ENCODE measurements at regions not wholly inside any gene's neighbourhood (a gene's known extent, or its start where the extent isn't known, plus 50 kb on each side); places are given as distances from the start of the nearest gene placed in this dataset.

DNA sequence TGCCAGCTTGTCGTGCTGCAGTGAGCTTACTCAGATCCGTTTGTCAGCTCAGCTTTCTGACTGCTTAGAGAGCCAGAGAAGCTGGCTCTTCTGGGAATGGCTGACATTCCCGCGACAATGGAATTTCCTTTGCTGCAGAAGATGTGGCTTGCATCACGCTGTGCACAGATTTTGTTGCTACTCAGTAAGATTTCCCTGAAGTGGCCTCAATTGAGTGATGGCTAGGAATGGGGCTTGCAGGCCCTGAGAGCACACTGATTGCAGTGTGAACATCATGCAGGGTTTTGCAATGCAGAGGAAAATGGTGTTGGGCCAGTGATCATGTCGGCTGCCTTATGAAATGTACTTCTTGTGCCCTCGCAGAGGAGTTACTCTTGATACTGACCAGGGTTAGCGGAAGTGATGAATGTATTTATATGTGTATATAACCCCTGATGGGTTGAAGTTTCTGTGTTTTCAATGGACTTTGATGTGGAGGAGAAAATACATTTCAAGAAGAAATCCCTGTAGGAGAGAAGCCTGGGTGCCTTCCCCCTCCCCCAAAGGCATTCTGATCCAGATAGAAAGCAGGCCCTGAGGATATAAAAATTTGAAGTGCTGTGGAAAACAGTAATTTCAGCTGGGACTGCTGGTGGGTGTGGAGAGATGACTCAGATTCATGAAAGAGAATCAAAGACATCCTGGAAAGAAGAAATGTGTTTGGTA is 102.5 kb upstream of the PDZRN3 start:
- no peak for DNase-seq

DNA sequence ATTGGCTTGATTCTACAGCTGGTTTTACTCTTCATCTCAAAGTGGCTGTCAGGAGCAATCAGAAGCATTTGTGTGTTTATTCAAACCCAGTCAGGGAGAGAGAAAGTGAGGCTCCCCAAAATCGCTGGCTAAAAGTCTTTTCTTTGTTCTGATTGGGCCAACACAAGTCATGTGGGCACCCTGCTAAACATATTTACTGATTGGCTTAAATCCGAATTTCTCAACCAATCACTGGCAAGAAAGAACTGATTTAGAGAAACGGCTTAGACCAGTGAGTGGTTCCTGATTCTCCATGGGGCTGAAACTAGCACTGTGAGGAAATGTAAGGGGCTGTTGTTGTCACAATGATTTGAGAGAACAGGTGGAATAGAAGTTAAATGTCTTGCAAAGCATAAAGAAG is 98.9 kb upstream of the PDZRN3 start:
- DNase-seq = no peak

DNA sequence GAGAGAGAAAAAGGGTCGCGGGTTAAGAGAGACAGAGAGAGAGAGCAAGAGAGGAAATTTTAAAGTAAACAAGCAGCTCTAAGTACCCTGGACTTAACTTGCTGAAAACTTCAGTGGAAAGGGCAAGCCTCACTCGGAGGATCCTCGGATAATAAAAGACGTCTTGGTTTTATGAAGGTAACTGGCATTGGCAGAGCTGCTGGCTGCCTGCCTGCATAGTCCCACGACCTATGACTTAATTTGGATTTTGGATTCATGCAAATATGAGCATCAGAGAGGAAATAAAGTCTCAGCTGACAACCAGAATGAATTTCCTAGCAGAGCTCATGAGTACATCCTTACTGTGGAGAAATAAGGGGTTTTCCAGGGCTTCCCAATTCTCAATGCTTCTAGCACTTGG is 95.1 kb upstream of the PDZRN3 start:
- DNase-seq = no peak

DNA sequence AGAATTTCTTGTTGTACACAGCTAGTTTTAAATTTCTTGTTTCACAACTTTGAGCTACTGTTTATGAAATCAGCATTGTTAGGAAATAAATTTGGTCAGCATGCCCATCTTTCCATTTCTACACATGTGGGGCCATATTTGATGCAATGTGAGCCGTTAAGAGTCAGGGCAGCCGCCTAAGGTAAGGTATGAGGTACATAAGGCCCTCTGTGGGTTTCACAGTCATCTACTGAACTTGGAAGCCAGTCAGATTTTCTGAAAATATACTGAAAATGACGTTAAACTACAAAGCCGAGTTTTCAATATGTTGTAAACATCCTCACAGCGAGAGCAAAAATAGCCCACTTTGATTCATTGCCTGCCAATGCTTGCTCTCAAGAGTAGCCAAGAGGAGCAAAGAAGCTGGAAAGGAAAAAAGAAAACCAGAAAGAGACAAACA is 94.7 kb upstream of the PDZRN3 start:
- DNase-seq = no peak

DNA sequence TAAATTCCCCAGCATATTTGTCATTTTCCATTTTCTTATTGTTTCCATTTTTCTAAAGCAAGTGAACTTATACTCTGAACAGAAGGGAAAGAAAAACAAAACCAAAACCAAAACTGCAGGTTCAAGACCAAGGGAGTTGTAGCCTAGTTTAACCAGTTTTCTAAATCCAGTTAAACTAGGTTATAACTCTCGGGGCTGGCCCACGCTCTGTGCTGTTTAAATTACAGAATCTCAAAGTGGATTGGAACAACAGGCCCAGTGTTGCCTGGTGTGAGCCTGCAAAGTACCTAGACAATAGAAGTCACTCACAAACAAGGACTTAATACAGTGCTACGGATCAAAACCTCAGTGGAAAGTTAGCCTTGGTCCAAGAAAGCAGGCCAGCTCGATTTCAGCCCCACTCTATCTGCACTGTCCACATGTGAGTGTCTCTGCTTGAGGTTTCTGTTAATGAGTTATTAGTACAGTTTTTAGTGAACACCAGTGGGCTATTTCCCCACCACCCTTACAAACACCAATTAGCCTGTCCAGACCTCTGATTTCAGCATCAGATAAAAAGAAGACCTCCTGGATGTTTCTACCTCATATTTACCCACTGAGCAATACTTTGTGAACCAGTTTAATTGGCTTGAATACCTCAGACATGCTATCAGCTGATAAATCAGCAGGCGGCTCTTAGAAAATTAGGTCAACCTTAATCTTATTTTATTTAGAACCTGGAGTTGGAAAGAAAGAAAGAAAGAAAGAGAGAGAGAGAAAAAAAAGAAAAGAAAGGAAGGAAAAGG is 93.8 kb upstream of the PDZRN3 start:
- no peak for DNase-seq

DNA sequence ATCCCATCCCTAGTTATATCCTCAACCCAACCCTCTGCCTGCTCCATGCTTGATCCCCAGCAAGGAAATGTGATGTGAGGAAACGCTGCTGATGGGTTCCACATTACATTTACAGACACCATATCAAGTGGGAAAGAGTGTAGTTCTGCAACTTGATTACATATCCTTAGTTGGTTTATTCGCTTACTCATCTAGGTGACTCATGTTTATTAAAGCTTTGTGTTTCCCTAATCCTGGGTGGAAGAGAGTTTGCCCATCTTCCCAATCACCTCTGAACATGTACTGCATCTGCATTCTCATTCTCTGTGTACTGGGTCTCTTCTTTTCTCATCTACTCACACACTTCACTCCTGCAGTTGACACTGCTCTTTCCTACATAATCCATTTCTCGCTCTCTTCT is 91.7 kb upstream of the PDZRN3 start:
- DNase-seq = no peak

DNA sequence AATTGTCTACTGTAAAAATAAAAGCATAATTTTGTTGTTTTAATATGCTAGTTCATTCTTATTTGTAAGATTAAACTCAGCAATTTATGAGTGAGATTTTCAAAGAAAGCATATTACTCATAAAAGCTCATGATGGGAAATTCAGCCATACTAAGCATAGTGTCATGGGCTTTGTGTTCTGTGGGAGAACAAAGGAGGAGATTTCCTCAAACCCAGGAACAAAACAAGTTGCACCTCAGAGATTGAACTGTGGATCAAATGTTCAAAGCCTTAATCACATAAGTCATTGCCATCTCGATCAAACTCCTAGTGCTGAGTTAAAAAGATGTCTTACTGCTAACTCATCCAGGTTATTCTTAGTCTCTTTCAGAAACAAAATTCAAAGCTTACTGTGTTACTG is 85.6 kb upstream of the PDZRN3 start:
- no peak for DNase-seq

DNA sequence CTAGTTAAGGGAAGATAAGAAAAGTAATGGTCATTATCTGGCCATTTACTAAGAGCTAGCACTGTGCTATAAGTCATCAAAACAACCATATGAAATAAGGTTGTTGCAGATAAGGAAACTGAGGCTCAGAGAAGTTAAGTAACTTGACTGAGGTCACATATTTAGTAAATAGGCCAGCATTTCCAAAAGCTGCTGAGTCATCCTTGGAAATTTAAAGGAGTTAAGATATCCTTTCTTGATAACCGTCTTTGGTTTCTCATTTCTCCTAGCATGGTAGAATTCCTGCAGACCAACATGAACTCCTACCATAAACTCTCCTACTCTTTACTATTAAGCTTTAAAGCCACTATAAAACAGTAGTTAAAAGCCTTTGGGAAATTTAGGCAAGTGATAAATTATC is 85.0 kb upstream of the PDZRN3 start:
- no peak for DNase-seq

DNA sequence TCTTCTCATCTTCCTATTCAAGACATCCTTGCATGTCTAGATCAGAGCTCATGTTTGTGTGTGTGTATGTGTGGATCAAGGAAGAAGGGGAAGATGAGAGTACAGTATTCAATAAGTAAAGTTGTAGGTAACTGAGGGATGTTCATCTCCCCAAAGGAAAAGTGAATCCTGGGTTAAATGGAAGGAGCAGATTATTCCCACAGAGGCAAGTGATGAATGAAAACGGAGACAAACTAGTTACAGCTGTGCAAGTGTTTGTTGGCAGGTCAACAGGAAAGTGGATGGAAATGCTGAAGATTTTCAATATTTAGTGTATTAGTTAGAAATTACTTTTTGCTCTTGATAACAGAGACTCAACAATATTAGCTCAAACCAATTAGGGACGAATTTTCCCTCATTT is 84.2 kb upstream of the PDZRN3 start:
- DNase-seq = no peak

DNA sequence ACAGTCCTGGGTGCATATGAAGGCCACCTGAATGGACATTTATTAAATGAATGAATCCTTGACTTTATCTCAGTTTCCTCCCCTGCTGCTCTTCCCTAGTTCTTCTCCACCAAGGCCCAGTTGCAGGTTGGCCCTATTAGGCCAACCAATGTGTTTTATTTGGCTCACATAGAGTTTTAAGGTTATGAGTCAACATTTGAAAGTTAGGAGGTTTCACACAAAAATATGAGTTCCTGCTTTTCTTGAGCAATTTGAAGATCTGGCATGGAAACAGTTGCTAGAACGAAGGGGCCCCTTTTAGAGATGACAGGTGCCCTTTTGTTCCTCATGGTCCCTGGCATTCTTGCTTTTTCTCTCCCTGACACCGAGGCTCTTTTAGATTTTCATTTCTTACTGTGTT is 83.0 kb upstream of the PDZRN3 start:
- no peak for DNase-seq

DNA sequence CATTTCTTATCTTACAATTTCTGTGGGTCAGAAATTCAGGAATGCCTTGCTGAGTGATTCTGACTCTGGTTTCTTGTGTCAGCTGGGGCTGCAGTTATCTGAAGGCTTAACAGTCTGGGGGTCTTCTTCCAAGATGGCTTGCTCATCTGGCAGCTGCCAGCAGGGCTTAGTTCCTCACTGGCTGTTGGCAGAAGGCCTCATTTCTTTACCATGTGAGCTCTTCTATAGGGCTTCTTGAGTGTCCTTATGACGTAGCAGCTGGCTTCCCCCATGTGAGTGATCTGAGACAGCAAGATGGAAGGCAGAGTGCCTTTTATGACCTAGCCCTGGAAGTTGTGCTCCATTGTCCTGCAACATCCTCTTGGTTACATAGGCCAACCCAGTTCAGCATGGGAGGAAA is 82.0 kb upstream of the PDZRN3 start:
- no peak for DNase-seq

DNA sequence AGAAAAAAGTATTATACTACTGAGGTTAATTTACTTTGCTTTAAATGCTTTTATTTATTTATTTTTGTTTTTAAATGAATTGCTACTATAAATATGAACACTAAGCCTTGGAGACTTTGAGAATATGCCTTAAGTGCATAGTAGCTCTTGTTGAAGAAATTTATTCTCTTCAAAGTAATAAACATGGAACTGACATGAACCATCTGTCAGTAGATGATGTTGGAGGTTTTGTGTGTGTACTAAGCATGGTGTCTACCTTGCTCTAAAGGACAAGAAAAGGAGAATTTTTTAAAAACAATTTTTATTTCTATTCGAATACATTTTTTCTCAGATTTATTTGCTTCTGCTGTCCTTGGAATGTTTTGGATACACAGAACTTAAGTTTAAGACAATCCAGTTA is 81.1 kb upstream of the PDZRN3 start:
- DNase-seq = no peak

DNA sequence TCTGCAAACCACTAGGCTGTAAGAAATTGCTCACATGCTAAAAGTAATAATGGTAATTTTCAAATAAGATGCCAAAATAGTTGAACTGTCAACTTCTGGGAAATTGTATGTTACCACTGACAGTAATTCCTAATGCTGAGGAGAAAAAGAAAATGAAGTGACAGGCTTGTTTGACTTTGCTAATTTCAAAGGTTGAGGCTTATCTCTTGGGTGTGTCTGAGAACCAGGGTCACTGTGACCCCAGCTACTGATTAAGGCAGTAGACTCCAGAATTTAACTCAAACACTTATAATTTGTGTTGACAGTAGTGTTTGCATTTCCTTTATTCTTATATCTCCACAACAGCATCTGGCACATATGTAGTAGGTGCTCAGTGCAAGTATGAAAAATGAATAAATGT is 74.6 kb upstream of the PDZRN3 start:
- no peak for DNase-seq

DNA sequence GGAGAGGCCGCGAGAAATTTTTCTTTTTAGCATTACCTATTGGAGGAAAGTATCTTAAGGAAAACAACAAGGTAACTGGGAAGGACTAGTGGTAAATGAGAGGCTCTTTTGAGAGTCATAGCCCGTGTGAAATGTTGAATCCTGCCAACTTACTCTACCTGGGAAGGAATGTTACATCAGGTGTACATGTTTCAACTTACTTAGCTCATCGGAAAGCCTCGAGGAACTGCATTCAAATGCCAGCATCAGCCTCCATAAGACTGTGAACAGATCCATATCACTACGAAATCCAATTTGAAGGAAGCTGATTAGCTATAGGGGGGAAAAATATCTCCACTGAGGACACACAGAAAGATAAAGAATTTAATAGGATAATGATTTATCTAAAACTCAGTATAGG is 72.3 kb upstream of the PDZRN3 start:
- DNase-seq = no peak

DNA sequence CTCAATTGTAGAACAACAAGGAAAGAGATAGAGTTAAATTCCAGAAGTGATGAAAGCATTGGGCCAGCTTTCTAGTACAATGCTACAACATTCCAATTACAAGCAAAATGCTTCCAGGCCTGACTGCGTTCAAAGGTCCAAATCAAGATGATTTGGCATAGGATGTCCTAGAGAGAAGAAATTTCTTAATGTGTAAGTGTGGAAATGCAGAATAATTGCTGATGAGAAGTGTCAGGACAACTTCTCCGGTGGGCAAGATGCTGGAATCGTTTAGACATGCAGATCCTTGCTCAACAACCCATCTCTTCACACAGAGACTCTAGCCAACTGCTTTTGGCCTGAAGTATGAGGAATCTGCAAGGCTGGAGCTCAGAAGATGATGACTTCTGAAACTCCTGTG is 71.1 kb upstream of the PDZRN3 start:
- DNase-seq = no peak

DNA sequence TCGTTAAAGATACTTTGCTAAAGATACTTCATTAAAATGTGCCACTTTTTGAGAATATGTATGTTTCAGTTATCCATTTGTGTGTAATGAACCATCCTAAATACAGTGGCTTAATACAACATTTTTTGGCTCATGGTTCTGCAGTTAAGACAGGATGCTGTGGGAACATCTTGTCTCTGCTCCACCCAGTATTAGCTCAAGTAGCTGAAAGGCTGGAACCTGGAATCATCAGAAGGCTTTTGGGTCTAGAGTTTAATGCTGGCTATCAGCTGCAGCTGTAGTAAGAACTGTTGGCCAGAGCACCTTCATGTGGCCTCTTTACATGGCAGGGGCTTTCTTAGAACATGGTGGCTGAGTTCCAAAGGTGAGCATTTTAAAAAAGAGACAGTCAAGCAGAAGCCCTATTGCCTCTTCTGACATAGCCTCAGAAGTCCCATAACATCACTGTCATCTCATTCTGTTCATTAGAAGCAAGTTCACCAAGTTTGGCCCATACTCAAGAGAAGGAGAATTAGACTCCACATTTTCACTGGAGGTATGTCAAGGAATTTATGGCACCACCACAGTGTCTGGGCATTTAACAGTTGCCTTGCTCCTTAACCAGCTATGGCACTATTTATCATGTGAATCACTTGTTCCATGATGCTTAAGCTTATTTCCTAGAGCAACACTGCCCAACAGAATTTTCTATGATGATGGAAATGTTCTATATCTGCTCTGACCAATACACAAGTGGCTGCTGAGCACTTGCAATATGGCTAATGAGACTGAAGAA is 70.4 kb upstream of the PDZRN3 start:
- DNase-seq = no peak

DNA sequence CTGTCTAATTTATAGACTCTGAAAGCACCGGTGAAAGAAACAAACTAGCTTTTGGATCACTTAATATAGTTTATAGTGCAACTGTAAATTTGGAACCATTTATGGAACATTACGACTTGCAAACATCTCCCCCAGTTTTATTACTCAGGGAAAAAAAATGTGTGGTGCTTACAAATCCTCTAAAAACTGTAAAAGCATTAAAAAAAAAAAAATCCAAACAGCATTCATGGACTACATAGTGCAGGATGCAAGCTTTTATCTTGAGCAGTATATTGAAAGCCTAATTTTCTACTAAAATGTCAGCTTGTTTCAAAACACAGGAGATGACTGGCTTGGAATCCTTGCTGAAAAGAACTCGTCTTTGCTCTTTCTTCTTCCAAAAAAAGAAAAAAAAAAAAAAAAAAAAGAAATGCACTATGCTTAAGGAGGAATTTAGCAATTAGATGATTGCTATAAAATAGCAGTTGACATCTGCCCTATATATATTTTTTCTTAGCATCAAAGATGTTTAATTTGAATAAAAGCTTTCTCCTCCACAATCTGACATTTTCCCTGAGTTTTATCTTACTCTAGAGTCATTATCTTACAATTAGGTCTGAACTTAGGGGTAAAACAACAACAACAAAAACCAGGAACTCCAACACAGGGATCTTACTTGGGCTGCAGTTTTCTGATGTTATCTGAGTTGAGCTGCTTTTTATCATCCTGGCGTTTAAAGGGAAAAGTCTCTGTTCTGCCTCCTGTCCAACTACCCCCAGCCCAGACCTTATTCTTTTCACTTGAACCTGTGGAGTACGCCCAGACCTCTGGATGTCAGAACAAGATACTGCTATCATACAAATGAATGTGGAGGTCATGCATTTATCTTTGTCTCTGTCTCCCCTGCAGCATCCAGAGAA is 62.6 kb upstream of the PDZRN3 start:
- DNase-seq = no peak

DNA sequence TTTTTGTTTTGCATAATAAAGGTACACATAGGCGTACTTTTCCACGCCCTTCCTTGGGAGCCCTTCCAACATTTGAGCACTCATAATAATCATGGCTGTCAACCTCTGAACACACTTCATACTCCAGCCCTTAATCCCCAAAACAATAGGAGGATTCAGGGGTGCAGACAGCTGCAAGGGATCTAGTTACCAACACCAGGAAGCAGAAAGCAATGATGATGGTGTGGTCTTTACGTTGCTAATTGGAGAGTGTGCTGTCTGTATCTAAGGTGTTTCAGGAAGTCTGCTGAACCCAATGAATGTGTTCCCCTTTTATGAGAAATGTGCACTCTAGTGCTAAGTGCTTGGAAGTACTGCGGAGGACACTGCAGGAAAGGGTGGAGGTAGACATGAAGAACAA is 60.3 kb upstream of the PDZRN3 start:
- no peak for DNase-seq

DNA sequence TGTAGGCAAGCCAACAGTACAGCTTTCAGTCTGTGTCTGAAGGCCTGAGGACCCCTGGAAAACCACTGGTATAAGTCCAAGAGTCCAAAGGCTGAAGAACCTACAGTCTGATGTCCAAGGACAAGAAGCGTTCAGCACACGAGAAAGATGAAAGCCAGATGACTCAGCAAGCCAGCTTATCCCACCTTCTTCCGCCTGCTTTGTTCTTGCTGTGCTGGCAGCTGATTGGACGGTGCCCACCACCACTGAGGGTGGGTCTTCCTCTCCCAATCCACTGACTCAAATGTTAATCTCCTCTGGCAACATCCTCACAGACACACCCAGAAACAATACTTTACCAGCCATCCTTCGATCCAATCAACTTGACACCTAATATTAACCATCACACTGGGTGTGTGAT is 59.0 kb upstream of the PDZRN3 start:
- DNase-seq = no peak

DNA sequence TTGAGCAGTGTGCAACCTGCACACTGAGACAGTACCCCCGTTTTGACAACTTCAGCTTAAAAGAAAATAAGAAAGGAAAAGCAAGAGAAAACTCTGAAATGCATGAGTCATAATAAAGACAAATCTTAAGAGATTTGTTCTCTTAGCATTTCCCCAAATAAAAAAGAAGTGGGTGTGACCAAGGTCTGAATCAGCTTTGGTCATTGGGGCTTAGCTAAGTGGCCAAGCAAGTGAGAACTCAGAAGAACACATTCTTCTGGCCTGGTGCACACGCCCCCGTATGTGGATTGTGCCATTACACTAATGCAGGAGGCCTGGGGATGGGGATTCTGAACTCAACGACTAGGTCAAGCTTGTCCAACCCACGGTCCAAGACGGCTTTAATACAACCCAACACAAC is 56.9 kb upstream of the PDZRN3 start:
- no peak for DNase-seq

DNA sequence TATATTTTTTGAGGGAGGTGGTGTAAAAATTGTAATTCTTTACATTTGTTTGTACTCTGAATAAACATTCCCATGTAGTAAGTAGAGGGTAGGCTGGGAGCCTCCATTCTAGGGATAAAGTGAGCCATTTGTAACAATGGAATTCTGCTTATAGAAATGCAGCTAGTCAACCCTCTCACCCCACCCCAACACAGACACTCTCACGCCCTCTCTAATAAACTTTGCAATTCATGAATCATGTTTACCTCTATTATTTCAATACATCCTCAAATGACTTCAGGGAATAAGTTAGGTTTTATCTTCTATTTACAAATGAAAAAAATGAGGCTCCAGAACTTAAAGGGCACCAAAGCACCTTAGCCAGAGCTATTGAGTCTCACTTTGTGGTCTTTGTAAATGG is 56.5 kb upstream of the PDZRN3 start:
- DNase-seq = no peak

DNA sequence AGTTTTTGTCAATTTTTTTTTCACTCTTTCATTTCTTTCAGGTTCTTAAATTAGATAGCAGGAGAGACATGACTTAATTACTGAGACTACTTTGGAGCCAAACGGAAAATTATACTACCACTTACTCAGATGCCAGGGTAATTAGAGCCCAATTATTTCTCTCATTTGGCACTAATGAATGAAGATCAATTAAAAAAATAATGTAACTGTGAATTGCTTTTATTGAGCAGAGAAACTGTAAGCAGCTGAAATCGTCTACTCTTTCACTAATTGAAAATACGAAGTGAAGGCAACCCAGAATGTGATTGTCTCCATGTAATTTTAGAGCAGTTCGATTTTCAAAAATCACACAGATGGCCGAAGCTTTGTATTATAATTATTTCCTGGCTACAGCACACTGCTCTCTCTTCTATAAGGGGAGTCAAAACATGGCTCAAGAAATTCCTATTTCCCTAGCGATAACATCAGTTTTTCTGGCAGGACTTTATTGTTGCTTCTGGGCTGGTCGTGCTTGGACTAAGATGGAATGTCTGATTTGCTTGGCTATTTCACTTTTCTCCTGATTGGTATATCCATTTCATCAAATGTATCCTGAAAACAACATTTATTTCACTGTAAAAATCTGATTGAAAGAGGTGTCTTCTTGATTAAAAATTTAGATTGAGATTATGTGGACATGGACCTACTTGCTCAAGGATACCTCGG is 55.8 kb upstream of the PDZRN3 start:
- DNase-seq = no peak
